GM13976 (cell line): ENCODE measurements at regions not wholly inside any gene's neighbourhood (a gene's known extent, or its start where the extent isn't known, plus 50 kb on each side); places are given as distances from the start of the nearest gene placed in this dataset.

ENCODE experiments used
- DNase-seq: peaks from one replicate; pipeline ENCODE4 v3.0.0; 2012; ENCODE audit warnings: low spot score
- CTCF ChIP-seq: IDR thresholded peaks from 2 replicates; pipeline ENCODE4 v1.5.1; 2012; ENCODE audit warnings: borderline replicate concordance, mild to moderate bottlenecking; ENCODE audit not compliant: insufficient read depth; ENCODE audit errors: extremely low read depth, missing control alignments, control extremely low read depth
- in situ Hi-C: fragments of 300-500 bp; cut with MboI; formaldehyde crosslinking; loops from one replicate; pipeline ENCODE4 v1.12.0; 2022; ENCODE audit warnings: low sequenced_read_pairs, mixed read lengths, inconsistent platforms; ENCODE audit not compliant: unreplicated experiment

- DNase-seq = no peak
- in situ Hi-C loops = no loop called here
These were observed 836.5 kb upstream of the ID2 start for GRCh38 chr2:7845332-7845731.

GRCh38 chr2:7846607-7847006 lies 835.2 kb upstream of the ID2 start:
- in situ Hi-C loops = no loop called here
- no peak for TF ChIP-seq CTCF

More at GRCh38 chr2:7845332-7845731, 836.5 kb upstream of the ID2 start:
- TF ChIP-seq CTCF = no peak

GRCh38 chr2:7847321-7847720 lies 834.5 kb upstream of the ID2 start:
- in situ Hi-C loops = no loop called here
- no peak for DNase-seq
- TF ChIP-seq CTCF = no peak

More at GRCh38 chr2:7846607-7847006, 835.2 kb upstream of the ID2 start:
- no peak for DNase-seq

GRCh38 chr2:7849027-7849426 lies 832.8 kb upstream of the ID2 start:
- in situ Hi-C loops = no loop called here
- no peak for TF ChIP-seq CTCF
- DNase-seq = no peak

GRCh38 chr2:7849531-7849930 lies 832.3 kb upstream of the ID2 start:
- TF ChIP-seq CTCF = no peak
- in situ Hi-C loops = no loop called here
- no peak for DNase-seq

GRCh38 chr2:7852546-7852945 lies 829.3 kb upstream of the ID2 start:
- TF ChIP-seq CTCF = no peak
- in situ Hi-C loops = no loop called here
- DNase-seq = no peak

GRCh38 chr2:7857904-7858303 lies 824.0 kb upstream of the ID2 start:
- in situ Hi-C loops = no loop called here
- TF ChIP-seq CTCF = no peak
- no peak for DNase-seq
